ENCODE measurements at regions not wholly inside any gene's neighbourhood (a gene's known extent, or its start where the extent isn't known, plus 50 kb on each side); places are given as distances from the start of the nearest gene placed in this dataset.

DNA sequence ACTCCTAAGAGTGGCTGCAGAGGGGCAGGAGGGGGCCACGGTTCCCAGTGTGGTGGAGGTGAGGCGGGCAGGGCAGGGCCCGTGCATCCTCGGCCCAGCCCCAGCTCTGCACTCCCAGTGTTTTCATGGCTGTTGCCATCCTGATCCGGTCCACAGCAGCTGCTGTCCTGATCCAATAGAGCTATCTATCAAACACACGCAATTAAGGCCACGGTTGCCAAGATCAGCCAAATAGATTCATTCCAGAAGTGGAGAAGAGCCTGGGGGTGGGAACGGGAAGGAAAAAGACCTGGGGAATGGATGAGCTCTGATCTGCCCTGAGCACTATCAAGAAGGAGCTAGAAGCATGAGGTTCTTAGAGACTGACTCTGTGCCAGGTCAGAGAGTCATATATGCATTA lies 160.9 kb upstream of the SYT13 start:
- TF ChIP-seq, protein P1, sequence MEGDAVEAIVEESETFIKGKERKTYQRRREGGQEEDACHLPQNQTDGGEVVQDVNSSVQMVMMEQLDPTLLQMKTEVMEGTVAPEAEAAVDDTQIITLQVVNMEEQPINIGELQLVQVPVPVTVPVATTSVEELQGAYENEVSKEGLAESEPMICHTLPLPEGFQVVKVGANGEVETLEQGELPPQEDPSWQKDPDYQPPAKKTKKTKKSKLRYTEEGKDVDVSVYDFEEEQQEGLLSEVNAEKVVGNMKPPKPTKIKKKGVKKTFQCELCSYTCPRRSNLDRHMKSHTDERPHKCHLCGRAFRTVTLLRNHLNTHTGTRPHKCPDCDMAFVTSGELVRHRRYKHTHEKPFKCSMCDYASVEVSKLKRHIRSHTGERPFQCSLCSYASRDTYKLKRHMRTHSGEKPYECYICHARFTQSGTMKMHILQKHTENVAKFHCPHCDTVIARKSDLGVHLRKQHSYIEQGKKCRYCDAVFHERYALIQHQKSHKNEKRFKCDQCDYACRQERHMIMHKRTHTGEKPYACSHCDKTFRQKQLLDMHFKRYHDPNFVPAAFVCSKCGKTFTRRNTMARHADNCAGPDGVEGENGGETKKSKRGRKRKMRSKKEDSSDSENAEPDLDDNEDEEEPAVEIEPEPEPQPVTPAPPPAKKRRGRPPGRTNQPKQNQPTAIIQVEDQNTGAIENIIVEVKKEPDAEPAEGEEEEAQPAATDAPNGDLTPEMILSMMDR (IDR thresholded peaks at IDR 0.05; ENCODE audit: extremely low read depth, missing control alignments) = no peak

DNA sequence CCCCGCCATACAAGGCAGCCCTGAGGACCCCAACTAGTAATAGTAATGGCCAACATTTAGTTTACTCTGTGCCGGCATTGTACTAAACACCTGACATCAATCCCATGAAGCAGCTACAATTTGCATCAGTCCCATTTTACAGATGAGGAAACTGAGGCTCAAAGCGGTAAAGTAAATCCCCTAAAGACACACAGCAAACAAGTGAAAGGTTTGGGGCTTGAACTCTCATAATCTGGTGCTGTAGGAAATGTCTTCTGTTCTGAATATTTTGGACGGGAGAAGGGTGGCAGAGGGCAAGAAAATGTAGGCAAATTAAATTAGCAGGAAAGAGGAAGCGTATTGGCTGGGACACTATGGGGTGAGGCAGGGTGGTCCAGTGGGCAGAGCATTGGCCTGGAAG lies 160.3 kb upstream of the SYT13 start:
- TF ChIP-seq, protein P1 (IDR thresholded peaks at IDR 0.05; ENCODE audit: extremely low read depth, missing control alignments) = no peak
- DNase-seq (ENCODE audit: low spot score) = no peak

More for the DNA sequence above, 160.9 kb upstream of the SYT13 start:
- no peak for DNase-seq (ENCODE audit: low spot score)

DNA sequence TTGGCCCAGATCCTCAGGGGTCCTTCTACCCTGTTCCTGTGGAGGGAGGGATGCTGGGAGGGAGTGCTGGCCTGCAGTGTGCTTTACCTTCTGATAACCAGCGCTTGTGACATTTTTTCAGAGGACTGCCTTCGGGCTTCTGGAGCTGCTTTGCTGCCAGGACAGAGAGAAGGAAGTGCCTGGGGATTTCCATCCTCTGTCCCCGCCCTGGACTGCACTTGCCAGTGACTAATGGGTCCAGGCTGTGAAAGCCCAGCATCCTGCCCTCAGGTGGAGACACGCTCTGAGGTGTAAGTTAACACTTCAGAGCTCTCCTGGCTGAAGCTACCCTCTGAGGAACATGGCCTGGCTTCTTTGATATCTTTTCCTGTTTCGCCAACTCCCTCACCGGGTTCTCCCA lies 158.7 kb upstream of the SYT13 start:
- TF ChIP-seq, protein P1 (IDR thresholded peaks at IDR 0.05; ENCODE audit: extremely low read depth, missing control alignments) = no peak
- no peak for DNase-seq (ENCODE audit: low spot score)

DNA sequence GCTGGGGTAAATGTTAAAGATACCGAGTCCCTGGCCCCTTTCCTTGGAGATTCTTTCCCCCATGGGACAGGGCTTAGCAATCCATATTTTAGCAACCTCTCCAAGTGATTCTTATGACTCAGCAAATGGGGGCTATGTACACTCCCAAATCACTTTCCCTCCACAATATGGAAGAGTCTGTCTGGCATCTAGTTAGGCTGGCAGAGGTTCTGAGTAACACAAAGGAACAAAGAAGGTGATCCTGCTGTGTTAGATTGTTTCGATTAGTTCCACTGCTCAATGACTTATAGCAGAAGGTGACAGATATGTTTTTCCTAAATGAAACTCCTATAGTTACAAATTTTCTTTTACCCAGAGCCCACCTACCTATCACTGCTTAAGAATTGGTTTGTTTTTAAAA lies 154.0 kb upstream of the SYT13 start:
- no peak for DNase-seq (ENCODE audit: low spot score)
- TF ChIP-seq, protein P1 (IDR thresholded peaks at IDR 0.05; ENCODE audit: extremely low read depth, missing control alignments) = no peak

DNA sequence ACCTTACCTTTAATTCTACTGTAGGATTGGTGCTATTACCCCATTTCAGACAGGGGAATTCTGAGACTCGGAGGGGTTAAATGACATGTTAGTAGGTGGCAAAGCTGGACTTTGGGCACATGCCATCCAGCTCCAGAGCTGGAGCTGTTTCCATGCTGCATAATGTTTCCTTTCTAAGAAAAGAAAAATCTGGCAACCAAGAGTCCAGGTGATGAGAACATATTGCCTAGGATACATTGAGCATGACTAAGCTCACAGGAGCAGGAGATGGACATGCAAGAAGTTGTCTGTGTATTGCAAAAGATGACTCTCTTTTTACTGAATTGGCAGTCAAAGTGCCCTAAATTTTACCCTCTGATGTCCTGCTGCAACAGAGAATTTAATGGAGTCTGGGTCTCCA lies 150.8 kb upstream of the SYT13 start:
- DNase-seq (ENCODE audit: low spot score) = no peak
- TF ChIP-seq, protein P1 (IDR thresholded peaks at IDR 0.05; ENCODE audit: extremely low read depth, missing control alignments) = no peak

DNA sequence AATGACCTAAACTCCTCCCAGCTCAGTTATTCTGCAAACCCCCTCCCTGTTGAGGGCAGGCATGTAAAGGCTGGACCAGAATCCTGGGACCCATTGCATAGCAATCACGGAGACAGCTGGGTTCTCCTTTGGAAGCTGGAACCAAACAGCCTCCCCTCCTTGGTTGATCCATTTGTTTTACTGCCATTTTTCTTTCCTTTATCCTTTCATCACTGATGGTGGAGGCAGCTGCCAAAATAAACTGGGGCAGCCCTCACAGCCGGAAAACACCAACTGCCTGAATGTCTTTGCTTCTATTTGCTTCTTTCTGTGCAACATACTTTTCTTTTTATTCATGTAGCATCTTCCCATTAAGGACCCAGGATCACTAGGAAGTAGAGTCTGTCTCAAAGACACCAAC lies 150.0 kb upstream of the SYT13 start:
- TF ChIP-seq, protein P1 (IDR thresholded peaks at IDR 0.05; ENCODE audit: extremely low read depth, missing control alignments) = no peak
- no peak for DNase-seq (ENCODE audit: low spot score)

DNA sequence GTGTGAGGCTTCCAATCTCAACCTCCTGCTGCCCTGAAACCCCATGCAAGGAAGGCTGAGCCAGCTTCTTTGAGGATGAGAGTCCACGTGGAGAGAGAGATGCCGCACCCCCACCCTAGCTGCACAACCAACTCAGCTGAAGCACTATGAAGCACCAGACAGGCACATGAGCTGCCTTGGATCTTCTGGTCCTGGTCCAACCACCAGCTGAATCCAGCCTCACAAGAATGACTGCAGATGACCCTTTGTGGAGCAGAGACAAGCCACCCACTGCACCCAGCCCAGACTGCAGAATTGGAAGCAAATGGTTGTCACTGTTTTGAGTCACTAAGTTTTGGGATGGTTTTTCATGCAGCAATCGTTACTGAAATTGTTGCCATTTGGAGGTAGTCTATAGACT lies 149.6 kb upstream of the SYT13 start:
- TF ChIP-seq, protein P1 (IDR thresholded peaks at IDR 0.05; ENCODE audit: extremely low read depth, missing control alignments) = no peak
- DNase-seq (ENCODE audit: low spot score) = no peak

Measured in GM20000 (cell line).